T-helper 2 cell treated with Interferon-gamma antibody and Interleukin-4, amounts not matched to agents 5 μg/mL and 100 μg/mL, for 36 hours (primary cell): ENCODE measurements at regions not wholly inside any gene's neighbourhood (a gene's known extent, or its start where the extent isn't known, plus 50 kb on each side); places are given as distances from the start of the nearest gene placed in this dataset.
"Not testable (repeated sequence)": the region's sequence is repeated elsewhere in the genome, so short reads cannot be mapped to it uniquely, and the experiment has no call there.

Source experiments
- DNase-seq: peaks from one replicate; pipeline ENCODE4 v3.0.0; 2021; ENCODE audit warnings: low spot score
- H3K27ac Mint-ChIP-seq: one replicate; pipeline ENCODE4 v1.8.0; 2021; ENCODE audit warnings: mild to moderate bottlenecking, mixed read lengths
- H3K27me3 Mint-ChIP-seq: one replicate; pipeline ENCODE4 v1.8.0; 2021; ENCODE audit warnings: low read depth, mixed read lengths
- H3K36me3 Mint-ChIP-seq: one replicate; pipeline ENCODE4 v1.8.0; 2021; ENCODE audit warnings: low read depth, mixed read lengths
- H3K4me1 Mint-ChIP-seq: one replicate; pipeline ENCODE4 v1.8.0; 2021; ENCODE audit warnings: low read depth, mixed read lengths
- H3K4me3 Mint-ChIP-seq: one replicate; pipeline ENCODE4 v1.8.0; 2022; ENCODE audit warnings: mild to moderate bottlenecking, moderate library complexity, mixed read lengths
- H3K9me3 Mint-ChIP-seq: one replicate; pipeline ENCODE4 v1.8.0; 2021; ENCODE audit warnings: mixed read lengths

DNA sequence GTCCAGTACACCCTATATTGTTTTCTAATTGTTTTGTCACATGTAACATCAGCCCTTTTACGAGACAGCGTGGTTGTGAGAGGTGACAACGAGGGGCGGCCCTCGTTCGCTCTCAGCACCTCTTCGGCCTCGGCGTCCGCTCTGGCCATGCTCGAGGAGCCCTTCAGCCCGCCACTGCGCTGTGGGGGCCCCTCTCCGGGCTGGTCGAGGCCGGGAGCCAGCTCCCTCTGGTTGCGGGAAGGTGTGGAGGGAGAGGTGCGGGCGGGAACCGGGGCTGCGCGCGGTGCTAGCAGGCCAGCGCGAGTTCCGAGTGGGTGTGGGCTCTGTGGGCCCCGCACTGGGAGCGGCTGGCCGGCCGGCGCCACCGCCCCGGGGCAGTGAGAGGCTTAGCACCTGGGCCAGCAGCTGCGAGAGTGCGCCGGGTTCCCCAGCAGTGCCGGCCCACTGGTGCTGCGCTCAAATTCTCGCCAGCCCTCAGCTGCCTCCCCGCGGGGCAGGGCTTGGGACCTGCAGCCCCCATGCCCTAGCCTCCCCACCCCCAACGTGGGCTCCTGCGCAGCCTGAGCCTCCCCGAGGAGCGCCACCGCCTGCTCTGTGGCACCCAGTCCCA, 145.0 kb downstream of the PSAT1 start:
- Mint-ChIP-seq H3K36me3 (no peaks in the 10 kb centered on the region), H3K4me1 (no peaks in the 10 kb centered on the region), H3K27ac (no peak overlapping the region), H3K27me3 (peaks cover 11% of the 10 kb centered on the region), H3K9me3 (no peaks in the 10 kb centered on the region), H3K4me3 (no peak overlapping the region)
- no peak for DNase-seq

DNA sequence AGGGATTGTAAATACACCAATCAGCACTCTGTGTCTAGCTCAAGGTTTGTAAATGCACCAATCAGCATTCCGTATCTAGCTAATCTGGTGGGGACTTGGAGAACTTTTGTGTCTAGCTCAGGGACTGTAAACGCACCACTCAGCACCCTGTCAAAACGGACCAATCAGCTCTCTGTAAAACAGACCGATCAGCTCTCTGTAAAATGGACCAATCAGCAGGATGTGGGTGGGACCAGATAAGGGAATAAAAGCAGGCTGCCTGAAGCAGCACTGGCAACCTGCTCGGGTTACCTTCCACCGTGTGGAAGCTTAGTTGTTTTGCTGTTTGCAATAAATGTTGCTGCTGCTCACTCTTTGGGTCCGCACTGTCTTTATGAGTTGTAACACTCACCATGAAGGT, 145.7 kb downstream of the PSAT1 start:
- H3K9me3 Mint-ChIP-seq, H3K27me3 Mint-ChIP-seq, DNase-seq, H3K27ac Mint-ChIP-seq, H3K4me3 Mint-ChIP-seq, H3K4me1 Mint-ChIP-seq, H3K36me3 Mint-ChIP-seq: not testable (repeated sequence)

DNA sequence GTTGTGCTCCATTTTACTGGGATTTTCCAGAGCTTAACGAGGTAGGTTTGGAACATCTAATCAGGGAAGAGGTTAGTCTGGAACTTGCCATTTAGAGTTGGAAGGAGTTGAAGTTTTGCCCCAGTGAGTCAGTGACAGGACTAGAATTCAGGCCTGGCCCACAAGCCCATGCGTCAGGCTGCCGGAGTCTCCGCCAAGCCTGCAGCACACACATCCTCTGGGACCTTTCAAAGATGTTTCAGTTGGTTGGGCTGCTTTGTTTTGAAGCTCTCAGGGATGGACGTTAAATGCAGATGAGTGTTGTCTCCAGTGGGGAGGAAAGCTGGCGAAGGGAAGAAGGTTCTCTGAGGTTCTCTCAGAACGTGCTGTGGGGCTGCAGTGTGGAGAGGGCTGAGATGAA, 147.0 kb downstream of the PSAT1 start:
- no peaks in the 10 kb centered on the region for H3K4me1 Mint-ChIP-seq
- H3K9me3 Mint-ChIP-seq, result no peaks in the 10 kb centered on the region
- no peak overlapping the region for H3K27ac Mint-ChIP-seq
- no peak overlapping the region for H3K4me3 Mint-ChIP-seq
- no peaks in the 10 kb centered on the region for H3K36me3 Mint-ChIP-seq
- H3K27me3 Mint-ChIP-seq, result peaks cover 7% of the 10 kb centered on the region
- no peak for DNase-seq

DNA sequence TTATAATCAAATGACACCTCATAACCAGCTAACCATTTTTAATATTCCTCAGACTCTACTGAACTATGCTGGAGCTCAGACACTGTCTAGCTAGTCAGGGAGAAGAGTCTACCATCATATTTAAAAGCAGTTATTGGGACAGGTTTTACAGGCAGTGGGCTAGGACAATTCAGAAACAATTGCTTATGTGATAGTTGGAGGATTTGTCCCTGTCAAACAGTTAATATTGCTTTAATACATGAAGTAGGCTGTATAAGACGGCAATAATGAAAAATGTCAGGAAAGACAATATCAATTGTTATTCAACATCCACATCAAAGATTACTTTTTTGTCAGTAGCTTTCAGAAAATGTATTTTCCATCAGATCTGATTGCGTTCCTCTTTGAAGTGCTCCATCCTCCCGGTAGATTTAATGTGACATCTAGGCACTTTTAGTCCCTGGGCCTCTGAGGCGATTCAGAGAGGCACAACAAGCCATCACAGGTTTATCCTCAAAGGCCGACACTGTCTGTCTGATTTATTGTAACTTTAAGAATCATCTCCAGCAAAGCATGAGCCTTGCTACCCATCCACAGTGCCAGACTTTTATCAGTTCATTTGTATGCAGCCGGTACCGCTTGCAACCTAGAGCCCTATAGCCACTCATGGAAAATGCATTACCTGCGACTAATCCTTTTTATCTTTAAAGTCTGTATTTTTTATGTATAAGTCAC, 152.2 kb downstream of the PSAT1 start:
- no peaks in the 10 kb centered on the region for H3K36me3 Mint-ChIP-seq
- no peaks in the 10 kb centered on the region for H3K9me3 Mint-ChIP-seq
- H3K27me3 Mint-ChIP-seq, result no peaks in the 10 kb centered on the region
- no peak overlapping the region for H3K4me3 Mint-ChIP-seq
- DNase-seq, result no peak
- H3K4me1 Mint-ChIP-seq, result no peaks in the 10 kb centered on the region
- H3K27ac Mint-ChIP-seq, result no peak overlapping the region

DNA sequence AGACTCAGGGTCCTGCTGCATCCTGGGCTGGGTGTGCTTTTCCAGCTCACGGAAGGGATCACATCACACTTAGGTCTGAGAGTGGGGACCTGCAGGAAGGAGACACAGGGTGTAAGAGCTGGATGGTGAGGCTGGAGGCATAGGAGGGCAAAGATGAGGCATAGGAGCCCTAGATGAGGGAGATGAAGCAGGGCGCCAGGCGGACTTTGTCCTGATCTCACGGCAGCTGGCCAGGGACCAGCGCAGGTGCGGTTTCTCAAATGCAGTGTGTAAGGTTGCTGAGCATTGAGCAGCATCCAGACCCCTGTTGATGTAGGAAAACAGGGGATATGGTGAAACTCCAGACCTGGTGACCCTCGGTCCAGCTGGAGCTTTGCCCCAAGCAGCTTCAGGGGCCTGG, 156.5 kb downstream of the PSAT1 start:
- H3K4me1 Mint-ChIP-seq, result no peaks in the 10 kb centered on the region
- H3K27ac Mint-ChIP-seq, result no peak overlapping the region
- no peak overlapping the region for H3K4me3 Mint-ChIP-seq
- no peaks in the 10 kb centered on the region for H3K9me3 Mint-ChIP-seq
- H3K27me3 Mint-ChIP-seq, result no peaks in the 10 kb centered on the region
- H3K36me3 Mint-ChIP-seq, result no peaks in the 10 kb centered on the region
- no peak for DNase-seq

DNA sequence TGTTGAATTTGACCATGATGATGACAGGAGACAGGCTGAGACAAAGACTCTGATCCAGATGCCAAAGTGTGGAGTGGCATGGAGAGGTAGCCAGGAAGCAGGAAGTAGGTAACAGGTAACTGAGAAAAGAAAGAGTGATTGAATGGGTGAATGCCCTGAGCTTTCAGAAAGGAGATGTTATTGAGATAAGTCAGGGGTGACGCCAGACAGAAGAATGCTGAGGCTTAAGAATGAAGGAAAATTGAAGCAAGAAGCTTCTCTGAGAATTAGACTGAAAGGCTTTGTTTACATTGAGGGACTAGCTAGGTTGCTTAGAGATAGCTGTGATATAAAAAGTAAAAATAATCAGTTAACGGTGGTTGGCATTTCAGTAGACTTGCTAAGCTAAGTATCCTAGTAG, 165.7 kb downstream of the PSAT1 start:
- Mint-ChIP-seq H3K9me3 (no peaks in the 10 kb centered on the region), H3K36me3 (no peaks in the 10 kb centered on the region), H3K27ac (no peak overlapping the region), H3K27me3 (no peaks in the 10 kb centered on the region), H3K4me1 (no peaks in the 10 kb centered on the region), H3K4me3 (no peak overlapping the region)
- no peak for DNase-seq

DNA sequence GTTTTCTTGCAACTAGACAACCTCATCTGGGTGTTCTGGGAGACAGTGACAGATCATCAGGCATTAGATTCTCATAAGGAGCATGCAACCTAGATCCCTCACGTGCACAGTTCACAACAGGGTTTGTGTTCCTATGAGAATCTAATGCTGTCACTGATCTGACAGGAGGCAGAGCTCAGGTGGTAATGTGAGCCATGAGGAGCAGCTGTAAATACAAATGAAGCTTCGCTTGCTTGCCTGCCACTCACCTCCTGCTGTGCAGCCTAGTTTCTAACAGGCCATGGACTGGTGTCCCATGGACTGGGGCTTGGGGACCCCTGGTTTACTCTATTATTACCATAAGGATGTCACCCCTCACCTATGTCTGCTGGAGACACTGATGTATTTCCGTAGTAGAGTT, 166.8 kb downstream of the PSAT1 start:
- no peaks in the 10 kb centered on the region for H3K36me3 Mint-ChIP-seq
- no peak overlapping the region for H3K4me3 Mint-ChIP-seq
- H3K27me3 Mint-ChIP-seq, result no peaks in the 10 kb centered on the region
- no peak for DNase-seq
- H3K27ac Mint-ChIP-seq, result no peak overlapping the region
- no peaks in the 10 kb centered on the region for H3K4me1 Mint-ChIP-seq
- no peaks in the 10 kb centered on the region for H3K9me3 Mint-ChIP-seq

DNA sequence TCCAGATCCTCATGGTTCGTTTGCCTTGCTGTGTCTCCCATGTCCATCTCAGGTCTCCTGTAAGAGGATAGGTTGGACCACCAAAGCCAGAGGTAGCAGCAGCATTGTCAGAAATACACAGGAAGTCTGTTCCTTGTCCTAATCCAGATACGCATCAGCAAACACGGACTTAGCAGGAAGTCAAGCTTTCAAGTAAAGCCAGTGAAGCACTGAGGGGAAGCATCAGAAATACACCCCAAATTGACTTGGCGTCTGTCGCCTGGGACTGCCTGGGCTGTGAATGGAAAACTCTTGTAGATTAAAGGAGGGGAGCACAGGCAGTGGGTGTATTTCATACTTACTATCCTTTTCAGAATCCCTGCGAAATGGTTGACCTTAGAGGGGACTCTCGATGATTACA, 171.3 kb downstream of the PSAT1 start:
- no peak for DNase-seq
- Mint-ChIP-seq H3K4me3 (no peak overlapping the region), H3K9me3 (no peaks in the 10 kb centered on the region), H3K36me3 (no peaks in the 10 kb centered on the region), H3K27me3 (no peaks in the 10 kb centered on the region), H3K4me1 (no peaks in the 10 kb centered on the region), H3K27ac (no peak overlapping the region)

DNA sequence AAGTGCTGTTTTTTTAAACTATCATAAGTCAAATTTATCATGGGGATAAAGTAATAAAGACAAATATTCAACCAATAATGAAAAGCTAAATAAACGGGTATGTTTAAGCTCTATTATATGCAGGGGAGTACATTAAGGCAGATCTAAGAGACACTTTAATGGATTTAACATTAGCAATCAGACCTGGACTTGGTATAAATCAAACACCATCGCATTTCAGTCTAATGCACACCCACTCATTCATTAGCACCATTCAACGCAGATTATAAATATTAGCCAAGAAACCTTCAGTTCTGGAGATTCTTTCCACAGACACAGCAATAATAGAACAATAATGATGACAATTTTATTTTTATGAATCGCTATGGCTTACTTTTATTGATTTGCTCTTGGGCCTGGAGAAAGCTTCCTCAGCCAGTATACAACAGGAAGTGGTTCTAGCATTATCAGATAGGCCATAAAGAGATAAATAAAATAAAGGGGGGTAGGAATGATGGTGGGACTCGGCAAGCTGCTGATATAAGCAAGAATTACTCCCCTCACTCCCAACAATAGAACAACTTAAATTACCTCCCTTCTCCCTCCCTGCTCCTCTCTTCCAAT, 172.2 kb downstream of the PSAT1 start:
- H3K27me3 Mint-ChIP-seq, result no peaks in the 10 kb centered on the region
- H3K9me3 Mint-ChIP-seq, result no peaks in the 10 kb centered on the region
- DNase-seq, result no peak
- no peaks in the 10 kb centered on the region for H3K4me1 Mint-ChIP-seq
- no peak overlapping the region for H3K4me3 Mint-ChIP-seq
- H3K27ac Mint-ChIP-seq, result no peak overlapping the region
- H3K36me3 Mint-ChIP-seq, result no peaks in the 10 kb centered on the region

DNA sequence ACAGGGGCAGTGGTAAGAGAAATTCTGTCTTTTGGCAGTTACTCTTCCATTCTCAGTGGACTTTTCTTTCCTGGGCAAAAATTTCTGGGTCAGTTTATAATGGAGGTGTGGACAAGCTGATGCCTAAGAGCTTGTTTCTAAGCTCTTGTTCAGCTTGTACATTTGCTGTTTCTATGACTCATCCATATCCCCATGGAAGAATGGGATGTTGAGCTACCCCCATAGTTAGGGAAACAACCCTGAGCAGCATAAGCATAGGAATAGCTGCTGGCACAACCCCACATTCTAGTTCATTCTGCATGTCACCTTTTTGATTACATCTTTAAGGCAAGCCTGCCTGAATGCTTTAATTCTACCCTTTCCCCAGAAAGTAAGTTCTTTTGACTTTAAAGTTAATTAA, 173.3 kb downstream of the PSAT1 start:
- H3K9me3 Mint-ChIP-seq, result no peaks in the 10 kb centered on the region
- H3K27me3 Mint-ChIP-seq, result no peaks in the 10 kb centered on the region
- H3K36me3 Mint-ChIP-seq, result no peaks in the 10 kb centered on the region
- H3K4me1 Mint-ChIP-seq, result no peaks in the 10 kb centered on the region
- no peak for DNase-seq
- H3K4me3 Mint-ChIP-seq, result no peak overlapping the region
- no peak overlapping the region for H3K27ac Mint-ChIP-seq

DNA sequence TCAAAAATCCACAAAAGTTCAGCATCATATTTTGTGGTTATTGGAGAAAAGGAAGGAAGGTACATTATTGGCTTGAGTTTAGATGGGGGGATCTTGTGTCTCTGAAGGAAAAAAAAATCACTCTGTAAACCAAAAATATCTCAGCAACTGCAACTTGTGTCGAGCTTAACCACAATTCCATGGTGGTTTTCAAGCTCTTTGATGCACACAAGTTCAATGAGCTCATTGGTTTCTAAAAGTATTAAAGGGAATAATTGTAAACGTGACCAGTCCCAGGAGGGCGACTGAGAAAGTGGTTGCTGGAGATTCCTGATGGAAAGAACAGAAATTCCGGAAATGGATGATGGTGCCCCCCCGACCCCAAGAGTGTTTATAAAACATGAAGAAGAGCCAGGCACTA, 173.8 kb downstream of the PSAT1 start:
- H3K36me3 Mint-ChIP-seq, result no peaks in the 10 kb centered on the region
- no peaks in the 10 kb centered on the region for H3K27me3 Mint-ChIP-seq
- no peak overlapping the region for H3K4me3 Mint-ChIP-seq
- H3K27ac Mint-ChIP-seq, result no peak overlapping the region
- H3K4me1 Mint-ChIP-seq, result no peaks in the 10 kb centered on the region
- H3K9me3 Mint-ChIP-seq, result no peaks in the 10 kb centered on the region
- no peak for DNase-seq

DNA sequence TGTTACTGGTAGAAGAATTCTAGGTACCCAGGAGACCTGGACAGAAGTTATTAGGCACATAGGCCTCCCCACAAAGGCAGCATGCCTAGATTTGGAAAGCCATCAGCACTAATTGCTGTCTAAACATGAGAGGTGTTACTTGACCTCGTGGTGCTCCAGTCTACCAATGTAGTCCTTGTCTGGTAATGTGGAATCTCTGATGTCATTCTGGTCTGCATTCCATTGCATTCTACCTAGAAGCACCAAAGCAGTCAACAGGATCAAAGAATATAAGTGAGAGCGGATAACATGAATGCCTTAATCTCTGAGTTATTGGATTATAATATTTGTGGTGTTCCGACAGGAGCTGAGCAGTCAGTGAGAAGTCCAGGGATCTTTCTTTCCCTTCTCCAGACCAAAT, 175.2 kb downstream of the PSAT1 start:
- no peak for DNase-seq
- H3K4me1 Mint-ChIP-seq, result no peaks in the 10 kb centered on the region
- no peaks in the 10 kb centered on the region for H3K36me3 Mint-ChIP-seq
- H3K4me3 Mint-ChIP-seq, result no peak overlapping the region
- no peak overlapping the region for H3K27ac Mint-ChIP-seq
- no peaks in the 10 kb centered on the region for H3K9me3 Mint-ChIP-seq
- no peaks in the 10 kb centered on the region for H3K27me3 Mint-ChIP-seq

DNA sequence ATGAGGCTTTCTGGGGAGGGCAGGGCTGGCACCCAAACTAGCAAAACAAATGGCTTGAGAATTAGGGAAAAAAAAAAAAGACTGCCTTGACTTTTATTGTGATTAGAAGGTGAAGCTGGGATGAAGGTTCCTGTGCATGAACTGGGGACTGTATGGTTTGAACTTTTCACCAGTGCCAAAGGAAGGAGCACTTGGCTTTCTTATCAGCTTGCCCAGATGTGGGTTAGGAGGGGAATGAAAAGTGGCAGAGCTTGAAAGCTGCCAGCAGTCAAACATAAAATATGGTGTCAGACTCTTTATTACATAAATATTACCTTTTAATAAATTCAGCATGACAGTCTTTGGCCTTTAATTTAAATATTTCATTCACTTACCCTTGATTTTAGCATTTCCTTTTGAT, 182.5 kb downstream of the PSAT1 start:
- DNase-seq, result no peak
- Mint-ChIP-seq H3K27me3 (no peaks in the 10 kb centered on the region), H3K9me3 (peaks cover 5% of the 10 kb centered on the region), H3K36me3 (no peaks in the 10 kb centered on the region), H3K27ac (no peak overlapping the region), H3K4me1 (no peaks in the 10 kb centered on the region), H3K4me3 (no peak overlapping the region)

DNA sequence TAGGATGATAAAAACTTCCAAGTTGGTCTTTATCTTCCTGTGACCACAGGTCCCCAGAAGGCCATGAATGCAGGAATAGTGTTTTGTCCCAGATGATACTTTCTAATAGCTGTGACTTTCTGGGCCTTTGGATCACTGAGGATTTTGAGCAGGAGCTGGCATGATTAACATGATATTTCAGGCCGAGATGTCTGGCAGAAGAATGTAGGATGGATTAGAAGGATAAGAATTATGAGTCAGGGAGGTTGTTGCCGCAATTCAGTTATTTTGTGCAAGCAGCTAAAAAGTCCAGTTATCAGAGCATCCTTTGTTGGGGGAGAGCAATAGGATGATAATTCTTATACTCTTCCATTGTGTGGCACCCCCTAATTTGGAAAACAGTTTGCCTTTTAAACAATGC, 189.7 kb downstream of the PSAT1 start:
- no peaks in the 10 kb centered on the region for H3K4me1 Mint-ChIP-seq
- no peak overlapping the region for H3K27ac Mint-ChIP-seq
- no peak overlapping the region for H3K4me3 Mint-ChIP-seq
- peaks cover 5% of the 10 kb centered on the region for H3K9me3 Mint-ChIP-seq
- no peaks in the 10 kb centered on the region for H3K27me3 Mint-ChIP-seq
- DNase-seq, result no peak
- H3K36me3 Mint-ChIP-seq, result no peaks in the 10 kb centered on the region

DNA sequence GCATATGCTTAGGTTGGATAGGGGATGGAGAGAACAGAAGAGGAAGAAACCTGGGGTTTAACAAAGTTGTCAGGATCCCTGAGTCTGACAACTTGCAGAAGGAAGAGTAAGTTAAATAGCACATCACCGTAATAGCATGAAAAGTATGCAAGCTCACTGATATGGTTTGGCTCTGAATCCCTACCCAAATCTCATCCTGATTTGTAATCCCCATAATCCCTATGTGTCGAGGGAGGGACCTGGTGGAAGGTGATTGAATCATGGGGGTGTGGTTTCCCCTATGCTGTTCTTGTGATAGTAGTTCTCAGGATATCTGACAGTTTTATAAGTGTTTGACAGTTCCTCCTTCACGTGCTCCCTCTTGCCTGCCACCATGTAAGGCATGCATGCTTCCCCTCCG, 193.3 kb downstream of the PSAT1 start:
- H3K4me3 Mint-ChIP-seq, result no peak overlapping the region
- DNase-seq, result no peak
- no peaks in the 10 kb centered on the region for H3K9me3 Mint-ChIP-seq
- H3K4me1 Mint-ChIP-seq, result no peaks in the 10 kb centered on the region
- H3K27ac Mint-ChIP-seq, result no peak overlapping the region
- H3K27me3 Mint-ChIP-seq, result no peaks in the 10 kb centered on the region
- H3K36me3 Mint-ChIP-seq, result no peaks in the 10 kb centered on the region
